SK-N-SH (cell line): ENCODE measurements at regions not wholly inside any gene's neighbourhood (a gene's known extent, or its start where the extent isn't known, plus 50 kb on each side); places are given as distances from the start of the nearest gene placed in this dataset.

Source experiments
- CTCF ChIA-PET: fragments of 300-600, 350-600 bp; formaldehyde crosslinking; extraction: SDS; loops from one replicate; lab custom pipeline; 2021; lab: Yijun Ruan, JAX
- POLR2A ChIA-PET: fragments of 350-600 bp; sonication (Branson Sonifier 250); formaldehyde crosslinking; extraction: SDS; loops from one replicate; lab custom pipeline; 2020; ENCODE audit warnings: antibody characterized with exemption, inconsistent platforms; lab: Yijun Ruan, JAX
- DNase-seq: peaks from one replicate; pipeline ENCODE4 v3.0.0; 2012
- H2AFZ ChIP-seq: fragments of 200-600 bp; sonication (generic); 2 replicates; pipeline ENCODE4 v1.8.1; 2016; ENCODE audit warnings: antibody characterized with exemption, mild to moderate bottlenecking, low read depth
- H3F3A ChIP-seq: fragments of 200-600 bp; sonication (generic); replicated peaks from 2 replicates; pipeline ENCODE3; 2016; ENCODE audit warnings: antibody characterized with exemption, mild to moderate bottlenecking; ENCODE audit not compliant: insufficient read depth
- H3K27ac ChIP-seq, 2 experiments: fragments of 200-500 bp in 1 of 2; fragments of 200-600 bp in 1 of 2; sonication (Bioruptor generic) in 1 of 2; sonication (generic), shearing (Covaris generic) in 1 of 2; 2 replicates each; pipeline versions ENCODE4 v1.5.1 to v1.6.1; 2014 to 2016; ENCODE audit warnings: low read depth in 2 of 2, inconsistent platforms in 1 of 2, low read length in 1 of 2, mild to moderate bottlenecking in 1 of 2, mixed read lengths in 1 of 2
- H3K27me3 ChIP-seq: fragments of 200-600 bp; sonication (generic), shearing (Covaris generic); 2 replicates; pipeline ENCODE4 v1.6.1; 2016; ENCODE audit warnings: mixed run types; ENCODE audit not compliant: insufficient read depth
- H3K36me3 ChIP-seq, 2 experiments: fragments of 200-500 bp in 1 of 2; fragments of 200-600 bp in 1 of 2; sonication (Bioruptor generic) in 1 of 2; sonication (generic) in 1 of 2; replicated peaks in 1 of 2; 2 replicates each; pipeline versions ENCODE3 to v1.5.1; 2014 to 2016; ENCODE audit warnings: low read length in 1 of 2, mild to moderate bottlenecking in 1 of 2; ENCODE audit not compliant: insufficient read depth in 2 of 2, control insufficient read depth in 1 of 2
- H3K4me1 ChIP-seq, 2 experiments: fragments of 200-500 bp in 1 of 2; fragments of 200-600 bp in 1 of 2; sonication (Bioruptor generic) in 1 of 2; sonication (generic), shearing (Covaris generic) in 1 of 2; 2 replicates each; pipeline versions ENCODE4 v1.5.1 to v1.6.1; 2014 to 2016; ENCODE audit warnings: low read depth in 1 of 2, low read length in 1 of 2, mixed run types in 1 of 2; ENCODE audit not compliant: insufficient read depth in 2 of 2, control insufficient read depth in 1 of 2
- H3K4me2 ChIP-seq: fragments of 200-600 bp; sonication (generic), shearing (Covaris generic); 2 replicates; pipeline ENCODE4 v1.6.1; 2017; ENCODE audit warnings: mixed run types
- H3K4me3 ChIP-seq, 2 experiments: fragments of 200-500 bp in 1 of 2; fragments of 200-600 bp in 1 of 2; sonication (Bioruptor generic) in 1 of 2; sonication (generic), shearing (Covaris generic) in 1 of 2; 2 replicates each; pipeline versions ENCODE4 v1.5.1 to v1.8.1; 2014 to 2016; ENCODE audit warnings: low read depth in 2 of 2, inconsistent platforms in 1 of 2, low read length in 1 of 2, mild to moderate bottlenecking in 1 of 2, mixed read lengths in 1 of 2, moderate library complexity in 1 of 2
- H3K79me2 ChIP-seq: fragments of 200-600 bp; sonication (generic); 2 replicates; pipeline ENCODE4 v1.8.1; 2017; ENCODE audit warnings: mild to moderate bottlenecking; ENCODE audit not compliant: insufficient read depth
- H3K9ac ChIP-seq: fragments of 200-600 bp; sonication (generic); 2 replicates; pipeline ENCODE4 v1.6.1; 2017; ENCODE audit warnings: mixed run types
- H3K9me2 ChIP-seq: fragments of 200-600 bp; sonication (generic); 2 replicates; pipeline ENCODE4 v1.6.1; 2017; ENCODE audit warnings: mixed run types
- H3K9me3 ChIP-seq: fragments of 200-600 bp; sonication (generic); 2 replicates; pipeline ENCODE4 v1.6.1; 2017; ENCODE audit warnings: mixed run types, mild to moderate bottlenecking, moderate library complexity
- H4K20me1 ChIP-seq: fragments of 200-600 bp; sonication (generic); 2 replicates; pipeline ENCODE4 v1.6.1; 2017; ENCODE audit warnings: mild to moderate bottlenecking, mixed run types; ENCODE audit not compliant: insufficient read depth
- CHD2 ChIP-seq: fragments of 150-350 bp; IDR thresholded peaks from 2 replicates; pipeline ENCODE4 v1.6.1; 2018; ENCODE audit warnings: low read length; ENCODE audit not compliant: partially characterized antibody
- EP300 ChIP-seq, 2 experiments: IDR thresholded peaks; 2 replicates each; pipeline versions ENCODE4 v1.4.0 to v1.6.1; 2012; ENCODE audit warnings: borderline replicate concordance in 1 of 2, low read depth in 1 of 2, low read length in 1 of 2
- FOSL2 ChIP-seq: IDR thresholded peaks from 2 replicates; pipeline ENCODE4 v1.4.0; 2012; ENCODE audit warnings: low read depth, mild to moderate bottlenecking, moderate library complexity, borderline replicate concordance
- FOXM1 ChIP-seq: IDR thresholded peaks from 2 replicates; pipeline ENCODE4 v1.4.0; 2012; ENCODE audit warnings: low read depth, mild to moderate bottlenecking
- GABPA ChIP-seq: IDR thresholded peaks from 2 replicates; pipeline ENCODE4 v1.4.0; 2012; ENCODE audit warnings: low read depth, mild to moderate bottlenecking
- GATA2 ChIP-seq: sonication (generic); formaldehyde crosslinking; IDR thresholded peaks from 2 replicates; pipeline ENCODE4 v1.5.0; 2020; ENCODE audit warnings: mild to moderate bottlenecking, missing genetic modification reagents
- JUND ChIP-seq: IDR thresholded peaks from 2 replicates; pipeline ENCODE4 v1.4.0; 2012
- MEF2A ChIP-seq: IDR thresholded peaks from 2 replicates; pipeline ENCODE4 v1.4.0; 2012; ENCODE audit warnings: low read depth, borderline replicate concordance
- MXI1 ChIP-seq: IDR thresholded peaks from 2 replicates; pipeline ENCODE4 v1.6.1; 2012; ENCODE audit warnings: mild to moderate bottlenecking, low read depth, low read length, improper control_type of control experiment
- NRF1 ChIP-seq: IDR thresholded peaks from 2 replicates; pipeline ENCODE4 v1.6.1; 2012; ENCODE audit warnings: low read depth, mild to moderate bottlenecking, low read length
- POLR2AphosphoS5 ChIP-seq: IDR thresholded peaks from 2 replicates; pipeline ENCODE4 v1.6.1; 2012; ENCODE audit warnings: low read depth, low read length
- RAD21 ChIP-seq: IDR thresholded peaks from 2 replicates; pipeline ENCODE4 v1.6.1; 2012; ENCODE audit warnings: mild to moderate bottlenecking, low read length
- RCOR1 ChIP-seq: fragments of 150-350 bp; IDR thresholded peaks from 2 replicates; pipeline ENCODE4 v1.6.1; 2017; ENCODE audit warnings: antibody characterized with exemption, low read length
- REST ChIP-seq: IDR thresholded peaks from 2 replicates; pipeline ENCODE4 v1.6.1; 2012; ENCODE audit warnings: mild to moderate bottlenecking, low read depth, low read length, moderate library complexity
- RFX5 ChIP-seq: IDR thresholded peaks from 2 replicates; pipeline ENCODE4 v1.6.1; 2012; ENCODE audit warnings: mild to moderate bottlenecking, improper control_type of control experiment, low read length
- SIN3A ChIP-seq: IDR thresholded peaks from 2 replicates; pipeline ENCODE4 v1.6.1; 2012; ENCODE audit warnings: low read depth, mild to moderate bottlenecking, low read length, moderate library complexity, borderline replicate concordance
- TCF12 ChIP-seq: IDR thresholded peaks from 2 replicates; pipeline ENCODE4 v1.4.0; 2012
- TEAD4 ChIP-seq: IDR thresholded peaks from 2 replicates; pipeline ENCODE4 v1.4.0; 2012; ENCODE audit warnings: mild to moderate bottlenecking, borderline replicate concordance; ENCODE audit not compliant: insufficient read depth
- USF2 ChIP-seq: fragments of 150-350 bp; IDR thresholded peaks from 2 replicates; pipeline ENCODE4 v1.6.1; 2017; ENCODE audit warnings: antibody characterized with exemption, low read length, low read depth, borderline replicate concordance
- ZBTB33 ChIP-seq: IDR thresholded peaks from 2 replicates; pipeline ENCODE4 v1.4.0; 2012; ENCODE audit warnings: low read depth, borderline replicate concordance
- WGBS: methylation state at CpG from one replicate; pipeline ENCODE4 v1.1.6; 2017; ENCODE audit warnings: low lambda C conversion rate; 5-methylcytosine and 5-hydroxymethylcytosine counted together
- TF ChIP-seq, protein P1 (sequence below): IDR thresholded peaks from 2 replicates; pipeline ENCODE4 v1.4.0; 2012; ENCODE audit warnings: low read depth

- Histone ChIP-seq H2AFZ (no peak overlapping the region), H3K9me2 (no peaks in the 10 kb centered on the region; the same call in 1 of the 2 replicates), H3K9ac (no peak overlapping the region), H3K4me3 (no peak overlapping the region), H3K36me3 (no peaks in the 10 kb centered on the region), H3K27ac (no peak overlapping the region), H4K20me1 (no peaks in the 10 kb centered on the region), H3K9me3 (no peaks in the 10 kb centered on the region), H3K27me3 (no peaks in the 10 kb centered on the region)
- ChIA-PET CTCF (no interaction called here), POLR2A (no interaction called here)
- WGBS = 96% methylated on average over 1 of the region's 1 CpG
- TF ChIP-seq MEF2A (no peak), EP300 (IDR thresholded peaks at IDR 0.05; ENCODE audit: borderline replicate concordance in 1 of 2, low read depth in 1 of 2, low read length in 1 of 2) (no peak), TEAD4 (no peak), POLR2AphosphoS5 (no peak), ZBTB33 (no peak), USF2 (no peak), RFX5 (no peak), GATA2 (no peak), MXI1 (no peak), RCOR1 (no peak), CHD2 (no peak), NRF1 (no peak), GABPA (no peak), SIN3A (no peak), FOSL2 (no peak), JUND (no peak), RAD21 (no peak)
- TF ChIP-seq, all 33 proteins: peak for 0
- Histone ChIP-seq H3F3A (no peaks in the 10 kb centered on the region), H3K4me1 (no peaks in the 10 kb centered on the region; a peak in 1 of 4 replicates), H3K79me2 (no peaks in the 10 kb centered on the region), H3K4me2 (no peak overlapping the region)
- DNase-seq = no peak
Observed at GRCh38 chr13:85441975-85442374, 357.2 kb downstream of the SLITRK6 start.

DNA sequence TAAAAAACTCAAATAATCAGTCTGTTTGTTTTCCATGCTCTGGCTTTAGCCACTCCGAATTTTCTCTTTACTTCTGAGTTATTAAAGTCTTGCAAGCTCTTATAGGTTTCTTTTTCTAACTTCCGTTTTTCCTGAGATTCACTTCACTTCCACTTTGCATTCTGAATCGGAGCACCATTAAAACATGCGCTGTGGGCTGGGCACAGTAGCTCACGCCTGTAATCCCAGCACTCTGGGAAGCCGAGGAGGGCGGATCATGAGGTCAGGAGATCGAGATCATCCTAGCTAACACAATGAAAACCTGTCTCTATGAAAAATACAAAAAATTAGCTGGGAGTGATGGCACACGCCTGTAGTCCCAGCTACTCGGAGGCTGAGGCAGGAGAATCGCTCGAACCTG lies 357.9 kb downstream of the SLITRK6 start:
- Histone ChIP-seq H3K4me1 (no peaks in the 10 kb centered on the region; a peak in 1 of 4 replicates), H3K27me3 (no peaks in the 10 kb centered on the region), H2AFZ (no peak overlapping the region), H3K36me3 (no peaks in the 10 kb centered on the region), H3K4me3 (no peak overlapping the region), H3F3A (no peaks in the 10 kb centered on the region), H3K79me2 (no peaks in the 10 kb centered on the region), H4K20me1 (no peaks in the 10 kb centered on the region), H3K27ac (no peak overlapping the region), H3K9me3 (no peaks in the 10 kb centered on the region), H3K9ac (no peak overlapping the region), H3K9me2 (no peaks in the 10 kb centered on the region; the same call in 1 of the 2 replicates), H3K4me2 (no peak overlapping the region)
- POLR2A ChIA-PET = no interaction called here
- CTCF ChIA-PET = no interaction called here
- DNase-seq = no peak
- WGBS = 93% methylated on average over 12 of the region's 12 CpGs
- TF ChIP-seq TEAD4 (no peak), REST (no peak), ZBTB33 (no peak), FOSL2 (no peak), TCF12 (no peak), SIN3A (no peak), FOXM1 (no peak), EP300 (IDR thresholded peaks at IDR 0.05; ENCODE audit: borderline replicate concordance in 1 of 2, low read depth in 1 of 2, low read length in 1 of 2) (no peak)
- TF ChIP-seq, protein P1, sequence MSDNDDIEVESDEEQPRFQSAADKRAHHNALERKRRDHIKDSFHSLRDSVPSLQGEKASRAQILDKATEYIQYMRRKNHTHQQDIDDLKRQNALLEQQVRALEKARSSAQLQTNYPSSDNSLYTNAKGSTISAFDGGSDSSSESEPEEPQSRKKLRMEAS = no peak
